Type B pancreatic cell (in vitro differentiated cells): ENCODE measurements at regions not wholly inside any gene's neighbourhood (a gene's known extent, or its start where the extent isn't known, plus 50 kb on each side); places are given as distances from the start of the nearest gene placed in this dataset.
"Not testable (repeated sequence)": the region's sequence is repeated elsewhere in the genome, so short reads cannot be mapped to it uniquely, and the experiment has no call there.

Source experiments
- DNase-seq: peaks from one replicate; pipeline ENCODE4 v3.0.0; 2021; ENCODE audit warnings: mixed read lengths; ENCODE audit not compliant: unreplicated experiment; ENCODE audit errors: extremely low spot score
- H3K27ac Mint-ChIP-seq: 2 replicates; pipeline ENCODE4 v1.8.0; 2021; ENCODE audit warnings: mild to moderate bottlenecking, mixed read lengths
- H3K27me3 Mint-ChIP-seq: 2 replicates; pipeline ENCODE4 v1.8.0; 2021; ENCODE audit warnings: mixed read lengths
- H3K36me3 Mint-ChIP-seq: 2 replicates; pipeline ENCODE4 v1.8.0; 2021; ENCODE audit warnings: mixed read lengths
- H3K4me1 Mint-ChIP-seq: one replicate; pipeline ENCODE4 v1.8.0; 2021; ENCODE audit warnings: mixed read lengths; ENCODE audit not compliant: unreplicated experiment
- H3K4me3 Mint-ChIP-seq: 2 replicates; pipeline ENCODE4 v1.8.0; 2021; ENCODE audit warnings: mild to moderate bottlenecking, mixed read lengths
- H3K9me3 Mint-ChIP-seq: 2 replicates; pipeline ENCODE4 v1.8.0; 2021; ENCODE audit warnings: mixed read lengths
- TF ChIP-seq, protein P1 (sequence below): fragments of 200-600 bp; sonication (generic); conservative IDR thresholded peaks from 2 replicates; pipeline ENCODE4 v1.5.0; 2021; ENCODE audit warnings: antibody characterized with exemption, mild to moderate bottlenecking

DNA sequence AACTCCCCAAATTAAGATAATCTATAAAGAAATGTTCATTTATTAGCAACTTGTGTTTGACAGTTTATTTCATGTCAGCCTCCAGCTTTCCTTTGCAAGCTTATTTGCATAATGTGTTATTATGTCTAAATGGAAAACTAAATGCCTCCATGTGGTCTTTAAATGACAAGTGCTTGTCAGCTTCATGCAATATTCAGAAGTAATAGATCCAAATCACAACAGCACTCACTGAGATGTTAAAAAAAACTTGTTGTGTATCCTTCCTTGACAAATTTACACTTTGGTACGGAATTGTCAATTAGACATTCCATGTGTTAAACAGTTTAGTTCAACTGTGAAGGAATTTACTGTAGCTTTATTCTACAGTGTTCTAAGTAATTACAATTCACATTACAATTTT is 124.4 kb upstream of the PTBP2 start:
- TF ChIP-seq, protein P1, sequence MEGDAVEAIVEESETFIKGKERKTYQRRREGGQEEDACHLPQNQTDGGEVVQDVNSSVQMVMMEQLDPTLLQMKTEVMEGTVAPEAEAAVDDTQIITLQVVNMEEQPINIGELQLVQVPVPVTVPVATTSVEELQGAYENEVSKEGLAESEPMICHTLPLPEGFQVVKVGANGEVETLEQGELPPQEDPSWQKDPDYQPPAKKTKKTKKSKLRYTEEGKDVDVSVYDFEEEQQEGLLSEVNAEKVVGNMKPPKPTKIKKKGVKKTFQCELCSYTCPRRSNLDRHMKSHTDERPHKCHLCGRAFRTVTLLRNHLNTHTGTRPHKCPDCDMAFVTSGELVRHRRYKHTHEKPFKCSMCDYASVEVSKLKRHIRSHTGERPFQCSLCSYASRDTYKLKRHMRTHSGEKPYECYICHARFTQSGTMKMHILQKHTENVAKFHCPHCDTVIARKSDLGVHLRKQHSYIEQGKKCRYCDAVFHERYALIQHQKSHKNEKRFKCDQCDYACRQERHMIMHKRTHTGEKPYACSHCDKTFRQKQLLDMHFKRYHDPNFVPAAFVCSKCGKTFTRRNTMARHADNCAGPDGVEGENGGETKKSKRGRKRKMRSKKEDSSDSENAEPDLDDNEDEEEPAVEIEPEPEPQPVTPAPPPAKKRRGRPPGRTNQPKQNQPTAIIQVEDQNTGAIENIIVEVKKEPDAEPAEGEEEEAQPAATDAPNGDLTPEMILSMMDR, result no peak
- Mint-ChIP-seq H3K9me3 (peaks cover 4% of the 10 kb centered on the region), H3K27me3 (no peaks in the 10 kb centered on the region), H3K4me3 (no peak overlapping the region), H3K4me1 (peaks cover 10% of the 10 kb centered on the region), H3K27ac (no peak overlapping the region), H3K36me3 (no peaks in the 10 kb centered on the region)
- DNase-seq, result no peak

DNA sequence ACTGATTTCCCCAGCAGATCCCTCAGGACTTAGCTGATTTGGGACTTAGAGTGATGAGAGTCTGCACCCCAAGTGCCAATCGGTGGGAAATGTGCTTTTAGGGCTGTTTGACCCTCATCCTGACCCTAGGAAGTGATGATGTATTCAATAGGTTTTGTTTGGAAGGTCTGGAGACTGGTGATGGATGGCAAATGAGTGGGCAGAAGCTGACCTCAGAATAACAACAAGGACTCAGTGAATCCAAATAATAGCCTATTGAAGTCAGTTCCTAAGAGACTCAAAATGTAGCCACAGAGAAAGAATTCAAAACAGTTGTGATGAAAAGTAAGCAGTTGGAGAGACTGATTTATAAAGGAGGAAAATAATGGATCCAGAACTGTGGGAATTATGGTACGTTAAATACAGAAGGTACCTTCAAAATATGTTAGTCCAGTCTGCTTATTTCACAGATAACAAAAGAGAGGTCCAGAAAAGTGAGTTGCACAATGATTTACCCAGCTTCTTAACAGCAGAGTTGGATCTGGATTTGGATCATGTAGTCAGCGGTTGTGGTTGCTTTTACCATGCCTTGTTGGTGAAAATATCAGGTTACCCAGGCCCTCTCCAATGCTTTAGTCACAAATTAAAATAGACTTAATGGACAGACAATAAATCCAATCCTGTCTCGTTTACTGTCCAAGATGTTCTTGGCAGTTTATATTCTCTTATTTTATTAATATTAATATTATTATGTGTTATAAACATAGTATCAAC is 123.0 kb upstream of the PTBP2 start:
- Mint-ChIP-seq H3K9me3 (peaks cover 4% of the 10 kb centered on the region), H3K4me1 (peaks cover 10% of the 10 kb centered on the region), H3K4me3 (peak overlapping the region; percentile 62), H3K27me3 (no peaks in the 10 kb centered on the region), H3K36me3 (no peaks in the 10 kb centered on the region), H3K27ac (peak overlapping the region; percentile 52)
- no peak for DNase-seq
- TF ChIP-seq, protein P1, result no peak

DNA sequence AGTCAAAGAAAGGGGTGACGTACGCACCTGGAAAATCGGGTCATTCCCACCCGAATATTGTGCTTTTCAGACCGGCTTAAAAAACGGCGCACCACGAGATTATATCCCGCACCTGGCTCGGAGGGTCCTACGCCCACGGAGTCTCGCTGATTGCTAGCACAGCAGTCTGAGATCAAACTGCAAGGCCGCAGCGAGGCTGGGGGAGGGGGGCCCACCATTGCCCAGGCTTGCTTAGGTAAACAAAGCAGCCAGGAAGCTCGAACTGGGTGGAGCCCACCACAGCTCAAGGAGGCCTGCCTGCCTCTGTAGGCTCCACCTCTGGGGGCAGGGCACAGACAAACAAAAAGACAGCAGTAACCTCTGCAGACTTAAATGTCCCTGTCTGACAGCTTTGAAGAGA is 117.0 kb upstream of the PTBP2 start:
- H3K4me1 Mint-ChIP-seq, DNase-seq, H3K9me3 Mint-ChIP-seq, H3K27ac Mint-ChIP-seq, H3K36me3 Mint-ChIP-seq, H3K27me3 Mint-ChIP-seq, H3K4me3 Mint-ChIP-seq: not testable (repeated sequence)

DNA sequence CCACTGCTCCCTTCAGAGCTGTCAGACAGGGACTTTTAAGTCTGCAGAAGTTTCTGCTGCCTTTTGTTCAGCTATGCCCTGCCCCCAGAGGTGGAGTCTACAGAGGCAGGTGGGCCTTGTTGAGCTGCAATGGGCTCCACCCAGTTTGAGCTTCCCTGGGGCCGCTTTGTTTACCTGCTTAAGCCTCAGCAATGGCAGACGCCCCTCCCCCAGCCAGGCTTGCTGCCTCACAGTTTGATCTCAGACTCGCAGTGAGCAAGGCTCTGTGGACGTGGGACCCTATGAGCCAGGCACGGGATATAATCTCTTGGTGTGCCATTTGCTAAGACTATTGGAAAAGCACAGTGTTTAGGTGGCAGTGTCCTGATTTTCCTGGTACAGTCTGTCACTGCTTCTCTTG is 104.2 kb upstream of the PTBP2 start:
- not testable (repeated sequence) for DNase-seq, H3K27ac Mint-ChIP-seq, H3K9me3 Mint-ChIP-seq, H3K36me3 Mint-ChIP-seq, H3K27me3 Mint-ChIP-seq, H3K4me3 Mint-ChIP-seq, H3K4me1 Mint-ChIP-seq

DNA sequence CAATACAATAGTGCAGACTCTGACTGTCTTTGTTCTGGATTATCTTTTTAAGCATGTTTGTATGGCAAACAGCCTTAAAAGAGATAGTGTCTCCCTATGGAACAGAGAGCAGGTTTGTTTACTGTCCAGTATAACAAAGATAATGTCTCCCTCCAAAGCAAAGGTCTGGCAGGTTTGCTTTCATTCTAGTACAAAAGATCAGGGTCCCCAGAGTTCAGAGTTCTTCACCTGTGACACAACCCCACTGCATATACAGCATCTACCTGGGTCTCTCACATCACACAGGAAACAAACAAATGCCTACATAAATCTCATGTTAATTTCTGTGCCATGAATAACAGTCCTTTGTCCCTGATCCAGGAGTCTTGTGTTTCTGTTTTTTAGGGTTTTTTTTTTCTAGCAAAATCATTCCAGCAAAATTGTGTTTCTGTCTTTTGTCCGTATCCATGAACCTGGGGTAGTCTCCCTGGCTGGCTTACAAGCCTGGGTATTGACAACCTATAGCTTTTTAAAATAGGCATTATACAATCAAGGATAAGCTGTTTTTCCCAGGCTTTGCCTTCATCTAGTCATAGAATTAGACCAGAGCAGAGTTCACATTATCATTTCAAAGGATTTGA is 89.4 kb upstream of the PTBP2 start:
- Mint-ChIP-seq H3K27me3 (no peaks in the 10 kb centered on the region), H3K4me1 (peaks cover 6% of the 10 kb centered on the region), H3K27ac (no peak overlapping the region), H3K4me3 (no peak overlapping the region), H3K36me3 (no peaks in the 10 kb centered on the region), H3K9me3 (no peaks in the 10 kb centered on the region)
- DNase-seq, result no peak
- TF ChIP-seq, protein P1, result no peak

DNA sequence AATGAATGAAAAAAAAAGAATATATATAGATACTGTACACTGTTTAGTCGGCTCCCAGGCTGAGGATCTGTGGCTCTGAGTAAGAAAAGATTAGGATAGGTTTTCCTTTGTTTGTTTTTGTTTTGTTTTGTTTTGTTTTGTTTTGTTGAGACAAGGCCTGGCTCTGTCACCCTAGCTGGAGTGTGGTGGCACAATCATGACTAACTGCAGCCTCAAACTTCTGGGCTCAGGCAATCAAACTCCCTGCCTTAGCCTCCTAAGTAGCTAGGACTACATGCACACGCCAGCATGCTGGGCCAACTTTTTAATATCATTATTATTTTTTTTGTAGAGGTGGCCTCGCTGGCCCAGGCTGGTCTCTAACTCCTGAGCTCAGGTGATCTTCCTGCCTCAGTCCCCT is 87.9 kb upstream of the PTBP2 start:
- H3K4me1 Mint-ChIP-seq, result peaks cover 6% of the 10 kb centered on the region
- H3K9me3 Mint-ChIP-seq, result no peaks in the 10 kb centered on the region
- no peak overlapping the region for H3K4me3 Mint-ChIP-seq
- no peak for DNase-seq
- no peaks in the 10 kb centered on the region for H3K36me3 Mint-ChIP-seq
- no peaks in the 10 kb centered on the region for H3K27me3 Mint-ChIP-seq
- TF ChIP-seq, protein P1, result no peak
- H3K27ac Mint-ChIP-seq, result no peak overlapping the region
